PC-3 (cell line): ENCODE measurements at regions not wholly inside any gene's neighbourhood (a gene's known extent, or its start where the extent isn't known, plus 50 kb on each side); places are given as distances from the start of the nearest gene placed in this dataset.

ENCODE experiments used
- ATAC-seq: fragments of 200-7000 bp; cut with Tn5 transposase; 2 replicates; pipeline ENCODE4 v1.9.1; 2020; ENCODE audit warnings: mild to moderate bottlenecking, moderate library complexity
- BruUV-seq: library from RNA; stranded (reverse); fragments of 400-500 nt; replicated peaks from 2 replicates; lab custom pipeline; 2021; lab: Mats Ljungman, UMichigan
- CTCF ChIA-PET: fragments of 300-600 bp; sonication (Branson Sonifier 250); formaldehyde crosslinking; loops from one replicate; lab custom pipeline; 2022; ENCODE audit warnings: antibody characterized with exemption; lab: Charles Lee
- POLR2A ChIA-PET: fragments of 300-600 bp; sonication (Branson Sonifier 250); formaldehyde crosslinking; loops from one replicate; lab custom pipeline; 2022; ENCODE audit warnings: antibody characterized with exemption; ENCODE audit not compliant: unreplicated experiment; lab: Charles Lee
- DNase-seq: peaks from one replicate; pipeline ENCODE4 v3.0.0-alpha.2; 2015
- H2AFZ ChIP-seq: fragments of 300-600 bp; sonication (generic); 2 replicates; pipeline ENCODE4 v1.6.0; 2016; ENCODE audit warnings: antibody characterized with exemption, low read length
- H3F3A ChIP-seq: fragments of 300-600 bp; sonication (generic); one replicate; pipeline ENCODE4 v1.6.0; 2017; ENCODE audit warnings: antibody characterized with exemption, low read length, control low read depth, mild to moderate bottlenecking; ENCODE audit not compliant: unreplicated experiment
- H3K27ac ChIP-seq: fragments of 300-600 bp; sonication (generic); 2 replicates; pipeline ENCODE4 v1.5.1; 2016; ENCODE audit warnings: mild to moderate bottlenecking, low read length
- H3K27me3 ChIP-seq: fragments of 300-600 bp; sonication (generic); 2 replicates; pipeline ENCODE4 v1.6.1; 2016; ENCODE audit warnings: low read length, mixed read lengths
- H3K36me3 ChIP-seq: fragments of 300-600 bp; sonication (generic); 2 replicates; pipeline ENCODE4 v1.6.1; 2016; ENCODE audit warnings: low read depth, mixed run types, low read length, mixed read lengths
- H3K4me1 ChIP-seq: fragments of 300-600 bp; sonication (generic); 2 replicates; pipeline ENCODE4 v1.5.1; 2016; ENCODE audit warnings: low read length; ENCODE audit not compliant: insufficient read depth
- H3K4me2 ChIP-seq: fragments of 300-600 bp; sonication (generic); 2 replicates; pipeline ENCODE4 v1.6.0; 2016; ENCODE audit warnings: low read length
- H3K4me3 ChIP-seq: fragments of 300-600 bp; sonication (generic); 2 replicates; pipeline ENCODE4 v1.5.1; 2016; ENCODE audit warnings: mild to moderate bottlenecking, low read length, mixed read lengths
- H3K79me2 ChIP-seq: fragments of 300-600 bp; sonication (generic); 2 replicates; pipeline ENCODE4 v1.6.1; 2017; ENCODE audit warnings: low read length, mixed read lengths
- H3K9ac ChIP-seq: fragments of 300-600 bp; sonication (generic); 2 replicates; pipeline ENCODE4 v1.6.0; 2016; ENCODE audit warnings: mild to moderate bottlenecking, low read length
- H3K9me2 ChIP-seq: fragments of 300-600 bp; sonication (generic); replicated peaks from 2 replicates; pipeline ENCODE4 v1.6.1; 2016; ENCODE audit warnings: mixed run types, low read length, mixed read lengths
- H3K9me3 ChIP-seq: fragments of 300-600 bp; sonication (generic); 2 replicates; pipeline ENCODE4 v1.6.1; 2016; ENCODE audit warnings: low read length, mixed read lengths
- H4K20me1 ChIP-seq: fragments of 300-600 bp; sonication (generic); 2 replicates; pipeline ENCODE4 v1.6.1; 2016; ENCODE audit warnings: low read length, mixed read lengths
- CTCF ChIP-seq: fragments of 300-600 bp; sonication (generic); conservative IDR thresholded peaks from 2 replicates; pipeline ENCODE4 v1.5.1; 2017; ENCODE audit warnings: antibody characterized with exemption, low read depth, mild to moderate bottlenecking, low read length
- EZH2 ChIP-seq: fragments of 300-600 bp; sonication (generic); IDR thresholded peaks from one replicate; pipeline ENCODE4 v1.6.1; 2017; ENCODE audit warnings: antibody characterized with exemption, mild to moderate bottlenecking, low read length; ENCODE audit not compliant: unreplicated experiment
- EZH2phosphoT487 ChIP-seq: fragments of 300-600 bp; sonication (generic); IDR thresholded peaks from 2 replicates; pipeline ENCODE4 v1.6.1; 2018; ENCODE audit warnings: mild to moderate bottlenecking, antibody characterized with exemption, low read length, borderline replicate concordance
- intact Hi-C: fragments of 100-400 bp; cut with micrococcal nuclease; formaldehyde crosslinking; loops from 2 replicates; pipeline ENCODE4 v1.9.0; 2023

DNA sequence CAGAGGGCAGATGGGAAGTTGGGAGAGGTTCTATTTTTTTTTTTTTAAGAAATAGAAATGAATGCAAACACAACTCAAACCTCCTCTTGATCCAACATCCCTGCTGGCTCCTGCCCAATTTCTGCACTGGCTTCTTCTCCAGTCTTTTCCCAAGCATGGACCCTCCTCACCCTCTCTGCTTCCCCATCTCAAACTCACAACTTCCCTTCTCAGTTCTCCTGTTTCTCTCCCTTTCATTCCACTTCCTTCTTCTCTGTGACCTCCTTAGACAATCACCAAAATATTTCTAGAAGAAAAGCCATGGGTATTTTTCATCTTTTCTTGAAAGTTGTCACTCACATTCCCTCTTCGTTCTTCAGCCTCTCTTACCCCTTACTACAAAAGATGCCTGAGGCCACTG, 85.2 kb upstream of the VPREB1 start:
- no peaks in the 10 kb centered on the region for H4K20me1 ChIP-seq
- no peak overlapping the region for H3K4me3 ChIP-seq
- H3K9me3 ChIP-seq: no peaks in the 10 kb centered on the region
- H3K9me2 ChIP-seq: no peaks in the 10 kb centered on the region
- no peak overlapping the region for H3K27ac ChIP-seq
- H3F3A ChIP-seq: no peaks in the 10 kb centered on the region
- H3K79me2 ChIP-seq: no peaks in the 10 kb centered on the region
- H3K27me3 ChIP-seq: peaks cover 8% of the 10 kb centered on the region; the same call in 1 of the 2 replicates
- H3K9ac ChIP-seq: no peak overlapping the region
- no peaks in the 10 kb centered on the region for H3K36me3 ChIP-seq
- no peak for DNase-seq
- H3K4me2 ChIP-seq: no peak overlapping the region
- POLR2A ChIA-PET: no interaction called here
- TF ChIP-seq EZH2phosphoT487 (no peak), EZH2 (no peak), CTCF (no peak)
- no TSS peak for BruUV-seq
- H3K4me1 ChIP-seq: no peaks in the 10 kb centered on the region
- CTCF ChIA-PET: no interaction called here
- no peak overlapping the region for H2AFZ ChIP-seq
- intact Hi-C loops: no loop called here
- no peak for ATAC-seq

GRCh38 chr22:22158965-22159364, 85.6 kb upstream of the VPREB1 start:
- ATAC-seq (no peak), DNase-seq (no peak)
- no peak overlapping the region for H2AFZ ChIP-seq
- no TSS peak for BruUV-seq
- no peaks in the 10 kb centered on the region for H3K9me2 ChIP-seq
- H3K79me2 ChIP-seq: no peaks in the 10 kb centered on the region
- intact Hi-C loops: no loop called here
- H3K4me1 ChIP-seq: no peaks in the 10 kb centered on the region
- peaks cover 8% of the 10 kb centered on the region; the same call in 1 of the 2 replicates for H3K27me3 ChIP-seq
- H3F3A ChIP-seq: no peaks in the 10 kb centered on the region
- H4K20me1 ChIP-seq: no peaks in the 10 kb centered on the region
- no peak overlapping the region for H3K9ac ChIP-seq
- H3K9me3 ChIP-seq: no peaks in the 10 kb centered on the region
- H3K4me2 ChIP-seq: no peak overlapping the region
- TF ChIP-seq EZH2 (no peak), CTCF (no peak), EZH2phosphoT487 (no peak)
- no peak overlapping the region for H3K4me3 ChIP-seq
- CTCF ChIA-PET: no interaction called here
- H3K36me3 ChIP-seq: no peaks in the 10 kb centered on the region
- POLR2A ChIA-PET: no interaction called here
- no peak overlapping the region for H3K27ac ChIP-seq

DNA sequence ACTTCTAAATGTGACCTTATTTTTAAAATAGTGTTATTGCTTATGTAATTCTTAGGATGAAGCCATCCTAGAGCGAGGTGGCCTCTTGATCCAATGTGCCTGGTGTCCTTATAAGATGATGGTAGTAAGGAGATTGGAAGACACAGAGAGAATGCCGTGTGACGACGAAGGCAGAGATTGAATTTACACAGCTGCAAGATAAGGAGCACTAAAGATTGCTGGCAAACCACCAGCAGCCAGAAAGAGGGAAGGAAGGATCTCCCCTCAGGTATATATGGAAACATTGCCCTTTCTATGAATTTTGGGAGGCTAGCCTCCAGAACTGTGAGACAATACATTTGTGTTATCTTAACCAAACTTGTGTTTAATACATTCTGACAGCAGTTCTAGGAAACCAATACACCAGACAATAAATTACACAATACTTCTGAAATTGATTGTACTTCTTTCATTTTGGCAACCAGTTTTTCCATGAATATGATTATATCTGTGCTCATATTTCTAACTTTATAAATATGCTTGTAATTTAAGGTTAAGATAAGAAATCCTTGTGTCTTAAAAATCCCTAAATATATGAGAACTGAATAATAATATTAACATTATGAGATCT, 86.3 kb upstream of the VPREB1 start:
- ChIA-PET CTCF (no interaction called here), POLR2A (no interaction called here)
- Histone ChIP-seq H3K9me3 (no peaks in the 10 kb centered on the region), H3K27me3 (peaks cover 4% of the 10 kb centered on the region; the same call in 1 of the 2 replicates), H3K4me3 (no peak overlapping the region), H4K20me1 (no peaks in the 10 kb centered on the region), H3K9ac (no peak overlapping the region), H3K4me2 (no peak overlapping the region), H3K79me2 (no peaks in the 10 kb centered on the region), H3K9me2 (no peaks in the 10 kb centered on the region), H2AFZ (no peak overlapping the region), H3F3A (no peaks in the 10 kb centered on the region), H3K27ac (no peak overlapping the region), H3K4me1 (no peaks in the 10 kb centered on the region), H3K36me3 (no peaks in the 10 kb centered on the region)
- no peak for TF ChIP-seq EZH2phosphoT487
- TF ChIP-seq EZH2: no peak
- no peak for TF ChIP-seq CTCF
- intact Hi-C loops: no loop called here
- no TSS peak for BruUV-seq
- ATAC-seq (no peak), DNase-seq (no peak)
